ENCODE measurements at regions not wholly inside any gene's neighbourhood (a gene's known extent, or its start where the extent isn't known, plus 50 kb on each side); places are given as distances from the start of the nearest gene placed in this dataset.

- Histone ChIP-seq H3K9ac (no peak overlapping the region), H3K4me1 (ENCODE audit: control insufficient read depth in 1 of 2, insufficient read depth in 2 of 2, low read depth in 1 of 2, low read length in 1 of 2) (peaks cover 0 to 47% of the 10 kb centered on the region in 2 experiments; a peak in 2 of 4 replicates), H3K9me2 (no peaks in the 10 kb centered on the region), H3K9me3 (no peaks in the 10 kb centered on the region), H3K36me3 (replicated peaks in 1 of 2; ENCODE audit: control insufficient read depth in 1 of 2, insufficient read depth in 2 of 2, low read length in 1 of 2) (no peaks in the 10 kb centered on the region), H3K79me2 (ENCODE audit: insufficient read depth) (no peaks in the 10 kb centered on the region), H3K4me2 (no peak overlapping the region), H2AFZ (ENCODE audit: low read depth) (no peak overlapping the region), H3K27me3 (ENCODE audit: insufficient read depth) (no peaks in the 10 kb centered on the region), H3F3A (replicated peaks; ENCODE audit: insufficient read depth) (no peaks in the 10 kb centered on the region), H3K4me3 (ENCODE audit: low read depth in 2 of 2, low read length in 1 of 2) (no peak overlapping the region), H4K20me1 (ENCODE audit: insufficient read depth) (no peaks in the 10 kb centered on the region), H3K27ac (ENCODE audit: low read depth in 2 of 2, low read length in 1 of 2) (peak overlapping the region in 1 of 2 experiments; percentile 98; a peak in 3 of 4 replicates)
- peak; percentile 53 for DNase-seq
- no peak for TF ChIP-seq RCOR1 (IDR thresholded peaks at IDR 0.05; ENCODE audit: low read length)
- TF ChIP-seq PBX3 (IDR thresholded peaks at IDR 0.05): no peak
- TF ChIP-seq ZBTB33 (IDR thresholded peaks at IDR 0.05; ENCODE audit: borderline replicate concordance, low read depth): no peak
- TF ChIP-seq MAX (IDR thresholded peaks at IDR 0.05; ENCODE audit: low read depth): no peak
- no peak for TF ChIP-seq IRF3 (IDR thresholded peaks at IDR 0.05; ENCODE audit: low read depth, low read length)
- no peak for TF ChIP-seq REST (IDR thresholded peaks at IDR 0.05; ENCODE audit: low read depth, low read length)
- no peak for TF ChIP-seq YY1 (IDR thresholded peaks at IDR 0.05; ENCODE audit: low read depth)
- TF ChIP-seq SMC3 (IDR thresholded peaks at IDR 0.05; ENCODE audit: low read depth, low read length): no peak
- TF ChIP-seq USF1 (IDR thresholded peaks at IDR 0.05; ENCODE audit: borderline replicate concordance, low read depth): no peak
- no peak for TF ChIP-seq CHD2 (IDR thresholded peaks at IDR 0.05; ENCODE audit: low read length, partially characterized antibody)
- TF ChIP-seq JUND (IDR thresholded peaks at IDR 0.05): no peak
- TF ChIP-seq NRF1 (IDR thresholded peaks at IDR 0.05; ENCODE audit: low read depth, low read length): no peak
- TF ChIP-seq FOXJ3 (CRISPR knock-in tag; IDR thresholded peaks at IDR 0.05): no peak
- TF ChIP-seq EZH2phosphoT487 (IDR thresholded peaks at IDR 0.05; ENCODE audit: borderline replicate concordance, low read depth): no peak
- no peak for TF ChIP-seq MEF2A (IDR thresholded peaks at IDR 0.05; ENCODE audit: borderline replicate concordance, low read depth)
- no peak for TF ChIP-seq USF2 (IDR thresholded peaks at IDR 0.05; ENCODE audit: borderline replicate concordance, low read depth, low read length)
- 45% methylated on average over 8 of the region's 10 CpGs for WGBS (ENCODE audit: low lambda C conversion rate)
- ChIA-PET CTCF (interaction anchor here (1.4 to 2.2 kb wide), 3 partner anchors 41 to 280 kb away, joined by 3 to 8 read pairs (median 4); no protein-coding TSS in a partner anchor), POLR2A (interaction anchor here (1.1 kb wide), 1 partner anchor 50 kb away, joined by 3 read pairs; no protein-coding TSS in a partner anchor)
Observed at GRCh38 chr19:30152510-30153291, 210.7 kb downstream of the URI1 start.

Measured in SK-N-SH (cell line).